Thoracic aorta (tissue), 2 donors: ENCODE measurements at regions not wholly inside any gene's neighbourhood (a gene's known extent, or its start where the extent isn't known, plus 50 kb on each side); places are given as distances from the start of the nearest gene placed in this dataset.
A peak's percentile ranks its signal among the peaks of the same experiment; 100 is the strongest.

ENCODE experiments used
- ATAC-seq: fragments of 150-250 bp; one replicate; pipeline ENCODE4 v1.8.0; 2017; ENCODE audit warnings: low read depth; ENCODE audit not compliant: insufficient number of reproducible peaks, low FRiP score
- DNase-seq: peaks from one replicate; pipeline ENCODE4 v3.0.0-alpha.2; 2020; ENCODE audit warnings: low spot score
- H3K27ac ChIP-seq, 2 donors: fragments of 200-600 bp; sonication (generic); 1 replicate in 1 of 2; 2 replicates in 1 of 2; pipeline ENCODE4 v1.5.1; 2016; ENCODE audit warnings: mild to moderate bottlenecking in 2 of 2, moderate library complexity in 2 of 2
- H3K27me3 ChIP-seq: fragments of 200-600 bp; sonication (generic); replicated peaks from 2 replicates; pipeline ENCODE4 v1.6.0; 2016; ENCODE audit warnings: mild to moderate bottlenecking; ENCODE audit not compliant: insufficient read depth
- H3K36me3 ChIP-seq: fragments of 200-600 bp; sonication (generic); one replicate; pipeline ENCODE4 v1.5.1; 2016
- H3K4me1 ChIP-seq, 2 donors: fragments of 200-600 bp; sonication (generic); 1 replicate in 1 of 2; 2 replicates in 1 of 2; pipeline versions ENCODE4 v1.5.1 to v1.6.0; 2016; ENCODE audit warnings: low read depth in 2 of 2, mild to moderate bottlenecking in 1 of 2; ENCODE audit not compliant: control insufficient read depth in 1 of 2
- H3K4me3 ChIP-seq: fragments of 200-600 bp; sonication (generic); 2 replicates; pipeline ENCODE4 v1.5.1; 2016; ENCODE audit warnings: mild to moderate bottlenecking
- H3K9me3 ChIP-seq: fragments of 200-600 bp; sonication (generic); 2 replicates; pipeline ENCODE4 v1.5.1; 2016
- TF ChIP-seq, protein P1 (sequence below): fragments of 200-600 bp; sonication (generic); IDR thresholded peaks from one replicate; pipeline ENCODE4 v1.5.1; 2019; ENCODE audit warnings: antibody characterized with exemption

DNA sequence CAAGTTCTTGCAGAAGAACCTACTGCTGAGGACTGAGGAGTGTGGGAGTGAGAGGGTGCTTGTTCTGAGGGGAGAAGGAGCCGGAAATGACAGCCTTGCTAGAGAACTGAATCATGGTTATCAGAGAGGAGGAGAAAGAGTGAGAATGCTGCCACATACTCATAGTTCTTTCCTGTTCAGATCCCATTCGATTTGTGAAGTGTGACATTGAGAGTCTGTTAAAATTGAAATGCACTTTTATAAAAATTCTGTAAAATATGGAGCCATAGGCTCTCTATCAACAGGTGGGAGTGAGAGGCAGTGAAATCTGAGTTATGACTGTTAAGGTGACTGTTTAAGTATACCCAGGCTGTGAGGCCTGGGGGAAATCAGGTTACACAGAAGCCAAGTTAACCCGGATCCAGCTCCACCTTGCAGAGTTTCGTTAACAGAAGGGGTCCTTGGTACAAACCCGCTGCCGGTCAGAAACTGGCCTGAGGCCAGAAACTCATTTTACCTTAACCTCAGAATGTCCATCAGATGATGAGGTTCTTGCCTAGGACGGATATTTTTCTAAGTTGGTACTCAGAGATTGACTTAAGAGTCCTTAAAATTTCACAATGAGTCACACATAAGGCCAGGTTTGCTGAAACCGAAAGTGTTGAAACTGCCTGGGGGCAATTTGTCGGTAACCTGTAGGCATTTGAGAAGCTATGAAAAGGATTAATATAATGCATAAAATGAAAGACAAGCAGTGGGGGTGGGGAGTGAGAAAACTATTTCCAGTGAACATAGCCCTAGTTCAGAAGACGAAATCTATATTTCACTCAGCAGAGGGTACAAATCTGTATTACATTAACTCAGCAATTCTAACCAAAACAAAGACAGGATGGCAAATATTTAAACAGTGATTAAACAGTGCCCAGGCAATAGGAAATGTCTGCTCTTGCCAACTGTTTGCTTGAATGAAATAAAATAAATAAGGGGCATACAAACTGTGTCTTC is 350.5 kb downstream of the KCNRG start:
- ATAC-seq, result no peak
- H3K9me3 ChIP-seq, result no peaks in the 10 kb centered on the region
- H3K4me1 ChIP-seq, result no peaks in the 10 kb centered on the region
- no peak for DNase-seq
- TF ChIP-seq, protein P1, sequence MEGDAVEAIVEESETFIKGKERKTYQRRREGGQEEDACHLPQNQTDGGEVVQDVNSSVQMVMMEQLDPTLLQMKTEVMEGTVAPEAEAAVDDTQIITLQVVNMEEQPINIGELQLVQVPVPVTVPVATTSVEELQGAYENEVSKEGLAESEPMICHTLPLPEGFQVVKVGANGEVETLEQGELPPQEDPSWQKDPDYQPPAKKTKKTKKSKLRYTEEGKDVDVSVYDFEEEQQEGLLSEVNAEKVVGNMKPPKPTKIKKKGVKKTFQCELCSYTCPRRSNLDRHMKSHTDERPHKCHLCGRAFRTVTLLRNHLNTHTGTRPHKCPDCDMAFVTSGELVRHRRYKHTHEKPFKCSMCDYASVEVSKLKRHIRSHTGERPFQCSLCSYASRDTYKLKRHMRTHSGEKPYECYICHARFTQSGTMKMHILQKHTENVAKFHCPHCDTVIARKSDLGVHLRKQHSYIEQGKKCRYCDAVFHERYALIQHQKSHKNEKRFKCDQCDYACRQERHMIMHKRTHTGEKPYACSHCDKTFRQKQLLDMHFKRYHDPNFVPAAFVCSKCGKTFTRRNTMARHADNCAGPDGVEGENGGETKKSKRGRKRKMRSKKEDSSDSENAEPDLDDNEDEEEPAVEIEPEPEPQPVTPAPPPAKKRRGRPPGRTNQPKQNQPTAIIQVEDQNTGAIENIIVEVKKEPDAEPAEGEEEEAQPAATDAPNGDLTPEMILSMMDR, result no peak
- H3K4me3 ChIP-seq, result peak overlapping the region; percentile 60
- peak overlapping the region; percentile 0 to 1 for H3K27ac ChIP-seq
- H3K36me3 ChIP-seq, result no peaks in the 10 kb centered on the region
- H3K27me3 ChIP-seq, result no peaks in the 10 kb centered on the region

DNA sequence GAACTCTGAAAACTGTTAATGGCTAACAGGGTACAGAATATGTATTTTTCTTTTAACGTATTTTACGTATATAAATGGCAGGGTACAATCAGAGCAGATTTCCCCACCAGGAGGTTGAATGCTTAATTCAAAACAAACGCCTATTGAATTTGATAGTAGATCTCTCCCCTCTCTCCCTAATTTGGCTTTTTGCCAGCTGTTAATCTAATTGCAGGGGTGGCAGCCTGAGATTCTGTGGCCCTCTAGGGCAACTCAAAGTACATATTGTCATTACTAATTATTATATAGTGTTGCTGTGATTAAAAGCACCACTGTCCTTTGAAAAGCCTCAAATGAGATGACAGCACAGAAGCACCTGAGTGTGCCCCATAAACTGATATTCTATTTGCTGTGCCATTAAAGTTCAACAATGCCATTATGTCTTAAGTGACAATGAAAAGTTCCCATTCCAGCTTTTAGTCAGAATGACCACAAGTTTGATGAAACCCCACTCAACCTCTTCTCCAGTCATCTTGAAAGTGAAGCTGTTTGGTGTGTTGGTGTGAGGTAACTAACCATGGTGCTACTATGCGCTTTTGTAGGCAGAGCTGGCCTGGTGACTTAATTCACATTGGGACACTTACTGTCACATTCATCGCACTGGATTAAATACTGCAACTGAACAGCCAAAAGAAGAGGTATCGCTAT is 351.4 kb downstream of the KCNRG start:
- H3K9me3 ChIP-seq, result no peaks in the 10 kb centered on the region
- no peaks in the 10 kb centered on the region for H3K4me1 ChIP-seq
- DNase-seq (no peak), ATAC-seq (no peak)
- peak overlapping the region; percentile 60 for H3K4me3 ChIP-seq
- no peaks in the 10 kb centered on the region for H3K36me3 ChIP-seq
- peak overlapping the region in 1 of 2 donors; percentile 1 for H3K27ac ChIP-seq
- no peaks in the 10 kb centered on the region for H3K27me3 ChIP-seq
- TF ChIP-seq, protein P1, result no peak

GRCh38 chr13:50369646-50370045 is 354.4 kb downstream of the KCNRG start:
- no peak overlapping the region for H3K27ac ChIP-seq
- H3K36me3 ChIP-seq, result no peaks in the 10 kb centered on the region
- no peak overlapping the region for H3K4me3 ChIP-seq
- H3K27me3 ChIP-seq, result no peaks in the 10 kb centered on the region
- TF ChIP-seq, protein P1, result no peak
- H3K4me1 ChIP-seq, result no peaks in the 10 kb centered on the region
- H3K9me3 ChIP-seq, result no peaks in the 10 kb centered on the region
- DNase-seq (no peak), ATAC-seq (no peak)

DNA sequence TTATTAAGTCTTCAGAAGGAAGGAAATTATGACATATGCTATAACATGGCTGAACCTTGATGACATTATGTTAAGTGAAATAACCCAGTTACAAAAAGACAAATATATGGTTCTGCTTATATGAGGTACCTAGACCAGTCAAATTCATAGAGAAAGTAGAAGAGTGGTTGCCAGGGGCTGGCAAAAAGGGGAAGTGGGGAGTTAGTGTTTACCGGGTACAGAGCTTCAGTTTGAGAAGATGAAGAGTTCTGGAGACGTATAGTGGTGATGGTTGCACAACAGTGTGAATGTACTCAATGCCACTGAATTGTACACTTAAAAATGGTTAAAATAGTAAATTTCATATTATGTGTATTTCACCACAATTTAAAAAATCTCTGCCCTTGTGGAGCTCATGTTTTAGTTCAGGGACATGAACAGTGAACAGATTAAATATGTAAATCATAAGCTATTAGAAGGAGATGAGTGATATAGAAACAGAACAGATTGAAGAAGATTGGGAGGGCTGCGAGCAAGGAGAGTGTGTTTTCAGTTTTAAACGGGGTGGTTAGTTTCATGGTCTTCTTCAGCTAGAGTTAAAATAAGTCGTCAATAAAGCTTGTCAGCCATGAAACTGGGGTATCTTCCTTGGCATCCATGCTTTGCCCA is 355.2 kb downstream of the KCNRG start:
- DNase-seq, result no peak
- H3K36me3 ChIP-seq, result no peaks in the 10 kb centered on the region
- no peaks in the 10 kb centered on the region for H3K27me3 ChIP-seq
- H3K4me3 ChIP-seq, result no peak overlapping the region
- H3K27ac ChIP-seq, result no peak overlapping the region
- ATAC-seq, result no peak
- TF ChIP-seq, protein P1, result no peak
- no peaks in the 10 kb centered on the region for H3K4me1 ChIP-seq
- H3K9me3 ChIP-seq, result no peaks in the 10 kb centered on the region

DNA sequence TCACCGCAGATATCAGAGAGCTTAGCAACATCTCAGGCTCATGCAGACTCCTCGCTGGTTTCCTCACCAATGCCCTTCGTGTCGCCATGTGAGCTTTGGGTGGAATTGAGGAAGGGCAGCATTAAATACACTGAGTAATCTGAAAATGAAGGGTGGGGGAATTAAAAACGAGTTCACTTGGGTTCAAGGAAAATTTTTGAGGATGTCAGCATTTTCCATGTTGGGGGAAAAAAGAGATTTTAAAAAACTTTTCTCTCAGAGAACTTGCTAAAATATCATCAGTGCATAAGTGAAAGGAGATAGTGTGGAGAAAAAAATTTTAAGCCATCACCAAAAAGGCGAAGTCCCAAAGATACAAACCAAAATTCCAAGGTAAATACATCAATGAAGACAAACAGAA is 359.3 kb downstream of the KCNRG start:
- DNase-seq, result no peak
- Histone ChIP-seq H3K27ac (no peak overlapping the region), H3K4me1 (no peaks in the 10 kb centered on the region)

More for the DNA sequence above, 359.3 kb downstream of the KCNRG start:
- no peaks in the 10 kb centered on the region for H3K9me3 ChIP-seq
- no peaks in the 10 kb centered on the region for H3K27me3 ChIP-seq
- ATAC-seq, result no peak
- no peak overlapping the region for H3K4me3 ChIP-seq
- TF ChIP-seq, protein P1, result no peak
- no peaks in the 10 kb centered on the region for H3K36me3 ChIP-seq
